ENCODE measurements at regions not wholly inside any gene's neighbourhood (a gene's known extent, or its start where the extent isn't known, plus 50 kb on each side); places are given as distances from the start of the nearest gene placed in this dataset.

GRCh38 chr2:65507102-65508069 is 75.0 kb upstream of the SPRED2 start:
- DNase-seq: no peak
- no peak overlapping the region for H3K27ac ChIP-seq
- TF ChIP-seq, protein P1, sequence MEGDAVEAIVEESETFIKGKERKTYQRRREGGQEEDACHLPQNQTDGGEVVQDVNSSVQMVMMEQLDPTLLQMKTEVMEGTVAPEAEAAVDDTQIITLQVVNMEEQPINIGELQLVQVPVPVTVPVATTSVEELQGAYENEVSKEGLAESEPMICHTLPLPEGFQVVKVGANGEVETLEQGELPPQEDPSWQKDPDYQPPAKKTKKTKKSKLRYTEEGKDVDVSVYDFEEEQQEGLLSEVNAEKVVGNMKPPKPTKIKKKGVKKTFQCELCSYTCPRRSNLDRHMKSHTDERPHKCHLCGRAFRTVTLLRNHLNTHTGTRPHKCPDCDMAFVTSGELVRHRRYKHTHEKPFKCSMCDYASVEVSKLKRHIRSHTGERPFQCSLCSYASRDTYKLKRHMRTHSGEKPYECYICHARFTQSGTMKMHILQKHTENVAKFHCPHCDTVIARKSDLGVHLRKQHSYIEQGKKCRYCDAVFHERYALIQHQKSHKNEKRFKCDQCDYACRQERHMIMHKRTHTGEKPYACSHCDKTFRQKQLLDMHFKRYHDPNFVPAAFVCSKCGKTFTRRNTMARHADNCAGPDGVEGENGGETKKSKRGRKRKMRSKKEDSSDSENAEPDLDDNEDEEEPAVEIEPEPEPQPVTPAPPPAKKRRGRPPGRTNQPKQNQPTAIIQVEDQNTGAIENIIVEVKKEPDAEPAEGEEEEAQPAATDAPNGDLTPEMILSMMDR (IDR thresholded peaks at IDR 0.05): no peak
- H3K4me3 ChIP-seq: no peak overlapping the region
- no peak for ATAC-seq
- H3K27me3 ChIP-seq (ENCODE audit: low read depth): no peaks in the 10 kb centered on the region
- peaks cover 4% of the 10 kb centered on the region for H3K4me1 ChIP-seq
- intact Hi-C loops (cut with DNase I): no loop called here
- H3K9me3 ChIP-seq: no peaks in the 10 kb centered on the region
- H3K36me3 ChIP-seq: no peaks in the 10 kb centered on the region

GRCh38 chr2:65504814-65505697 is 72.7 kb upstream of the SPRED2 start:
- Histone ChIP-seq H3K9me3 (no peaks in the 10 kb centered on the region), H3K4me3 (no peak overlapping the region), H3K4me1 (peaks cover 4% of the 10 kb centered on the region), H3K27ac (no peak overlapping the region), H3K36me3 (no peaks in the 10 kb centered on the region), H3K27me3 (ENCODE audit: low read depth) (no peaks in the 10 kb centered on the region)
- DNase-seq (no peak), ATAC-seq (peak; percentile 50 to 63)
- TF ChIP-seq, protein P1 (IDR thresholded peaks at IDR 0.05): no peak
- intact Hi-C loops (cut with DNase I): no loop called here

DNA sequence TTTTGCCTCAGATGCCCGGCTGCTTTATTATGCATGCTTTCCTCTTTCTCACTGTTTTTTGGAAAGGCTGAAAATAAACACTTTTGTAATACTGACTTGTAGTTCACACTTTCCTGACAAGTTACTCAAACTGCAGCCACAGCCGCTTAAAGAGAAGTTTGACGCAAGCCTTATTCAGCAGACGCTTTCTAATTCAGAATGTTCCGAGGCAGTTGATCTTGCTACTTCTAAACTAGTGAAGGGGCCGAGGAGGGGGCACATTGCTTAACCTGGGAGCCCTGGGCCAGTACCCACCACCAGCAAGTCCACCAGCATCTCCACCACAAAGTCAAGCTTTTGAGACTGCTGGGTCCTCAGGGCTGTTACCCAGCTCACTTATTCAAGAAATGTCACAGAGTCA is 71.8 kb upstream of the SPRED2 start:
- Histone ChIP-seq H3K36me3 (no peaks in the 10 kb centered on the region), H3K9me3 (no peaks in the 10 kb centered on the region), H3K27me3 (ENCODE audit: low read depth) (no peaks in the 10 kb centered on the region), H3K4me3 (no peak overlapping the region), H3K4me1 (peaks cover 4% of the 10 kb centered on the region), H3K27ac (no peak overlapping the region)
- TF ChIP-seq, protein P1 (IDR thresholded peaks at IDR 0.05): no peak
- intact Hi-C loops (cut with DNase I): no loop called here
- ATAC-seq: no peak
- no peak for DNase-seq

DNA sequence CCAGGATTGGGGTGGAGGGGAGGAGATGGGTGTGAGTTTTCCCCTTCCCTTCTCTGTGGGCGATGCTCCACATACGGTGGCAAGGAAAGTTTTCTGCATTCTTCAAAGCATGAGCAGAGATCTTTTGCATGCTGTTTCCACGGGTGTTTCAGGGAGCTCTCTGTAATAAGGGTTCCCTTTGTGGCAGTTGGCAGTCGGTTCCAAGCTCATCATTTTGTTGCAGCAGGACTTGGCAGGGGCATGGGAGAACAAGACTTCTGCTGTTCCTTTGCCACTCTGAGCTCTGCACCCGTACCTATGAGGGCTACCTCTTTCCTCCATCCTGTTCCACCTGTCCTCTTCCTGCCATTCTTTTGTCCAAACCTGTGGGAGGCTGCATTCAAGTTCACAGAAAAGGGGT is 71.3 kb upstream of the SPRED2 start:
- Histone ChIP-seq H3K27ac (no peak overlapping the region), H3K27me3 (ENCODE audit: low read depth) (no peaks in the 10 kb centered on the region), H3K4me1 (peaks cover 4% of the 10 kb centered on the region), H3K36me3 (no peaks in the 10 kb centered on the region), H3K4me3 (no peak overlapping the region), H3K9me3 (no peaks in the 10 kb centered on the region)
- intact Hi-C loops (cut with DNase I): no loop called here
- DNase-seq: no peak
- no peak for ATAC-seq
- TF ChIP-seq, protein P1 (IDR thresholded peaks at IDR 0.05): no peak

DNA sequence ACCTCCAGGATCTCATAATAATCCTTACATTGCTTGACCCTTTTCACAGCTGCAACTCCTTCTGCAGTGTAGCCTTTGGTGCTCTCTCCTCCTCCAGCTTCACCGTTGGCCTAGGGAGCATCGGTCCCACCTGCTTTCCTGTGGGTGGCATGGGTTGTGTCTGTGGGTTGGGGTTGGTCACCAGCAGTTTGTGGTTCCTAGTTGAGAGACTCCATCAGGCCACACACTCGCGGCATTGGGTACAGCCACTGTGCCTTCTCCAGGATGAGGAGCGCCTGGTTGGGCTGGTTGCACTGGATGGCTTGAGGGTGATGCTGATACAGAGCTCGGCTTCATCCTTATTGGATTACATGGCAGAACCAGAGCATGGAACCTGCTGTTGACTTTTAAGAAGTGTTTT is 69.4 kb upstream of the SPRED2 start:
- intact Hi-C loops (cut with DNase I): no loop called here
- DNase-seq (no peak), ATAC-seq (no peak)
- Histone ChIP-seq H3K4me1 (peaks cover 4% of the 10 kb centered on the region), H3K27ac (no peak overlapping the region), H3K9me3 (no peaks in the 10 kb centered on the region), H3K36me3 (no peaks in the 10 kb centered on the region), H3K27me3 (ENCODE audit: low read depth) (no peaks in the 10 kb centered on the region), H3K4me3 (no peak overlapping the region)
- TF ChIP-seq, protein P1 (IDR thresholded peaks at IDR 0.05): no peak

Measured in lower lobe of right lung (tissue), 2 donors.